GM23338 (cell line): ENCODE measurements at regions not wholly inside any gene's neighbourhood (a gene's known extent, or its start where the extent isn't known, plus 50 kb on each side); places are given as distances from the start of the nearest gene placed in this dataset.

ENCODE experiments used
- CREB1 ChIP-seq: fragments of 250-450 bp; sonication (Bioruptor Pico); IDR thresholded peaks from 2 replicates; pipeline ENCODE4 v1.5.0; 2020; ENCODE audit warnings: low read depth, mild to moderate bottlenecking, moderate library complexity
- CTCF ChIP-seq, 2 experiments: fragments of 200-600 bp in 1 of 2; sonication (generic) in 1 of 2; conservative IDR thresholded peaks; 2 replicates each; pipeline versions ENCODE4 v1.5.1 to v1.6.1; 2016 to 2017; ENCODE audit warnings: antibody characterized with exemption in 2 of 2, low read depth in 2 of 2, mild to moderate bottlenecking in 2 of 2, moderate library complexity in 1 of 2
- ETS1 ChIP-seq: IDR thresholded peaks from 2 replicates; pipeline ENCODE4 v1.6.1; 2016; ENCODE audit warnings: antibody characterized with exemption
- EZH2 ChIP-seq: fragments of 200-600 bp; sonication (generic); IDR thresholded peaks from one replicate; pipeline ENCODE4 v1.8.0; 2017; ENCODE audit warnings: antibody characterized with exemption, mild to moderate bottlenecking, low read depth; ENCODE audit not compliant: unreplicated experiment
- EZH2phosphoT487 ChIP-seq: fragments of 200-600 bp; sonication (generic); IDR thresholded peaks from one replicate; pipeline ENCODE4 v1.8.1; 2018; ENCODE audit warnings: antibody characterized with exemption; ENCODE audit not compliant: unreplicated experiment
- JUNB ChIP-seq: IDR thresholded peaks from one replicate; pipeline ENCODE4 v1.6.1; 2016; ENCODE audit warnings: antibody characterized with exemption; ENCODE audit not compliant: unreplicated experiment
- POLR2AphosphoS5 ChIP-seq: IDR thresholded peaks from 2 replicates; pipeline ENCODE4 v1.6.1; 2016; ENCODE audit warnings: antibody characterized with exemption, low read depth
- REST ChIP-seq: IDR thresholded peaks from one replicate; pipeline ENCODE4 v1.6.1; 2018; ENCODE audit warnings: antibody characterized with exemption; ENCODE audit not compliant: unreplicated experiment
- STAT1 ChIP-seq: IDR thresholded peaks from one replicate; pipeline ENCODE4 v1.6.1; 2016; ENCODE audit warnings: antibody characterized with exemption; ENCODE audit not compliant: unreplicated experiment
- ZNF114 ChIP-seq: fragments of 250-450 bp; sonication (Bioruptor Pico); IDR thresholded peaks from 2 replicates; pipeline ENCODE4 v1.5.0; 2020; ENCODE audit warnings: mild to moderate bottlenecking, moderate library complexity
- ZNF331 ChIP-seq: fragments of 250-450 bp; sonication (Bioruptor Pico); IDR thresholded peaks from 2 replicates; pipeline ENCODE4 v1.5.0; 2020; ENCODE audit warnings: low read depth, mild to moderate bottlenecking, moderate library complexity
- ZNF462 ChIP-seq: fragments of 250-450 bp; sonication (Bioruptor Pico); IDR thresholded peaks from 2 replicates; pipeline ENCODE4 v1.5.0; 2020; ENCODE audit warnings: mild to moderate bottlenecking, moderate library complexity

- TF ChIP-seq CTCF (conservative IDR thresholded peaks at IDR 0.05; ENCODE audit: low read depth in 2 of 2) (no peak), POLR2AphosphoS5 (no peak), EZH2 (no peak), REST (no peak), EZH2phosphoT487 (no peak), JUNB (no peak), CREB1 (CRISPR knock-in tag) (no peak), ZNF114 (CRISPR knock-in tag) (no peak), ZNF462 (no peak), ZNF331 (CRISPR knock-in tag) (no peak), STAT1 (no peak), ETS1 (no peak)
These were observed 292.6 kb downstream of the ZSWIM6 start for GRCh38 chr5:61624553-61625136.
